GM12873 (cell line): ENCODE measurements at regions not wholly inside any gene's neighbourhood (a gene's known extent, or its start where the extent isn't known, plus 50 kb on each side); places are given as distances from the start of the nearest gene placed in this dataset.

ENCODE experiments used
- TF ChIP-seq, protein P1 (sequence below): IDR thresholded peaks from 2 replicates; pipeline ENCODE4 v1.5.1; 2012; ENCODE audit warnings: low read depth, mild to moderate bottlenecking, moderate library complexity, low read length, control low read depth; ENCODE audit not compliant: insufficient read depth; ENCODE audit errors: missing control alignments

- TF ChIP-seq, protein P1, sequence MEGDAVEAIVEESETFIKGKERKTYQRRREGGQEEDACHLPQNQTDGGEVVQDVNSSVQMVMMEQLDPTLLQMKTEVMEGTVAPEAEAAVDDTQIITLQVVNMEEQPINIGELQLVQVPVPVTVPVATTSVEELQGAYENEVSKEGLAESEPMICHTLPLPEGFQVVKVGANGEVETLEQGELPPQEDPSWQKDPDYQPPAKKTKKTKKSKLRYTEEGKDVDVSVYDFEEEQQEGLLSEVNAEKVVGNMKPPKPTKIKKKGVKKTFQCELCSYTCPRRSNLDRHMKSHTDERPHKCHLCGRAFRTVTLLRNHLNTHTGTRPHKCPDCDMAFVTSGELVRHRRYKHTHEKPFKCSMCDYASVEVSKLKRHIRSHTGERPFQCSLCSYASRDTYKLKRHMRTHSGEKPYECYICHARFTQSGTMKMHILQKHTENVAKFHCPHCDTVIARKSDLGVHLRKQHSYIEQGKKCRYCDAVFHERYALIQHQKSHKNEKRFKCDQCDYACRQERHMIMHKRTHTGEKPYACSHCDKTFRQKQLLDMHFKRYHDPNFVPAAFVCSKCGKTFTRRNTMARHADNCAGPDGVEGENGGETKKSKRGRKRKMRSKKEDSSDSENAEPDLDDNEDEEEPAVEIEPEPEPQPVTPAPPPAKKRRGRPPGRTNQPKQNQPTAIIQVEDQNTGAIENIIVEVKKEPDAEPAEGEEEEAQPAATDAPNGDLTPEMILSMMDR, result no peak
These were observed 66.2 kb upstream of the PGRMC2 start for GRCh38 chr4:128353791-128354190.

- TF ChIP-seq, protein P1, result no peak
These were observed 63.9 kb upstream of the PGRMC2 start for GRCh38 chr4:128351502-128351901.

DNA sequence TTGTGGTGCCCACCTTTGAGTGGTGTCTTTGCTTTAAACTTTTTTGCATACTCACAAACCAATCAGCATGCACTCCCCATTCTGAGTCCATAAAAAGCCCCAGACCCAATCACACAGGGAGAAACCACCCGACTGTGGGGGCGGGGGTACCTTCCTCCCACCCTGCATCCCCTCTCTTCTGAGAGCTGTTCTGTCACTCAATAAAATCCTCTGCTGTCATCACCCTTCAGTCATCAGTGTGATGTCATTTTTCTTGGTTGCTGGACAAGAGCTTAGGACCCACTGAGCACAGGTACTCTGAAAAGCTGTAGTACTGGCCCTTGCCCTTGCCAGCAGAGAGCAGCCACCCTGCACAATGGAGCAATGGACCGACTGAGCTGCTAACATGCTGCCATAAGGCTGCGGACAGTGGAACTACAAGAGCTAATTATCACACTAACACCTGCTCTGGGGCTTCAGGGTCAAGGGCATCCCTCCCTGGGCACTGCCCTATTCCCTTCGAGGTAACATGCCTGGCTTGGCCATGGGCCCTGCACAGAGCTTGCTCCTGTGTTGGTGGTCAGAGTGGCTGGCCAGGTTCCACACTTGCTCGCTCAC, 62.9 kb upstream of the PGRMC2 start:
- TF ChIP-seq, protein P1, result no peak

- TF ChIP-seq, protein P1, result no peak
These were observed 62.3 kb upstream of the PGRMC2 start for GRCh38 chr4:128349921-128350320.

DNA sequence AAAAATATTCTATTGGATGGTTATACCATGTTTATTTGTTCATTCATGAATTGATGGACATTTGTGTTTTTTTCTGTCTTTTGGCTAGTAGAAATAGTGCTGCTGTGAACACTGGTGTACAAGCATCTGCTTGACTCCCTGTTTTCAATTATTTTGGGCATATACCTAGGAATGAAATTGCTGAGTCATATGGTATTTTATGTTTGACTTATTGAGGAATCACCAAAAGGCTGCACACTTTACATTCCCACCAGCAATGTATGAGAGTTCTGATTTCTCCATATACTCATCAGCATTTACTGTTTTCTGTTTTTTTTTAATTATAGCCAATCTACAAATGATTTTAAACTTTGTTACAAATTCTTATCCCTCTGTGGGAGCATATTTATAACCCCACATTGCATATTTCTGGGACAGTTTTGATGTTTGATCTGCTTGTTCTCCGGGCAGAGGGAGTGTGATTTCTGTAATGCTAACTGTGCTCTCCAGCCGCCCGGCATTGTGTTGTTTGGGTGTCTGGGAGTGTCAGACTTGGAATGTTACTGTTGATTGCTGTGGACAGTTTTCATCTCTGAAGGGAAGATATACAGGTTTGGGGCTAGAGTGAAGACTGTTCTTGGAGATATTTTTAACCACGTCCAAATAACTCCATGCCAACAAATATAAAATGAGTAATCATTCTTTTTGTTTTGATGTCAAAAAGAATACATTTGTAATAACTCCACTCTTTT, 60.5 kb upstream of the PGRMC2 start:
- TF ChIP-seq, protein P1, result no peak

- TF ChIP-seq, protein P1, result no peak
These were observed 59.7 kb upstream of the PGRMC2 start for GRCh38 chr4:128347175-128347868.

DNA sequence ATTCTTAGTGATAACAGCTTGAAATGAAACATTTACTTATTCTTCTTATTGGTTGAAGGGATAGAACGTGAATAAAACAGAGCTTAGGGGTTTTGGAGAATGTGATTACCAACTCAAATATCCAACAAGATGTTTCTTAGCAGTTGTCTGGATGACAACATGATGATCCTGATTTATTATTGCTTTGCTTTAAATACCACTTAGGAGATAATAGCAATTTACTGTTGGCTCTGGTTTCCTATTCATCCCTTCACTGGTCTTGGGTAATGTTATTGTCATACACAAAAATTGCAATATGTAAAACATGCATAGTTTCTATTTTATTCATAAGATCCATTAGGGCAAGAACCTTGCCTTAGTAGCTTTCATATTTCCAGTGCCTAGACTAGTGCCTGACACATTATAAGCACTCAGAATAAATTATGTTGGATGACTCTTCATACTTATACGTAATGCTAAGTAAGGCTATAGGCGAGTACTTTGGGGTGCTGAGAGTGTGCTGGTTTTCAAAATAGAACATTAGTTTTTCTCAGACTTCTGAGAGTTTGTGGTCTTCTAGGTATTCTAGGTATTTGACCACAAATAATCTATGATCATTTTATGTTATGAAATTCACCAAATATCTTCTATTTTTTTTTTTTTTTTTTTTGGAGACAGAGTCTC, 58.6 kb upstream of the PGRMC2 start:
- TF ChIP-seq, protein P1, result no peak
